Gastroesophageal sphincter (tissue), 3 donors: ENCODE measurements at regions not wholly inside any gene's neighbourhood (a gene's known extent, or its start where the extent isn't known, plus 50 kb on each side); places are given as distances from the start of the nearest gene placed in this dataset.

ENCODE experiments used
- CTCF ChIP-seq, 4 experiments: fragments of 200-600 bp in 2 of 4; fragments of 450-650 bp in 2 of 4; sonication (generic) in 1 of 4; IDR thresholded peaks; one replicate each; pipeline ENCODE4 v1.5.1; 2017 to 2019; ENCODE audit warnings: antibody characterized with exemption in 4 of 4, mild to moderate bottlenecking in 2 of 4, moderate library complexity in 2 of 4
- EP300 ChIP-seq: sonication (generic); formaldehyde crosslinking; IDR thresholded peaks from one replicate; pipeline ENCODE4 v1.6.1; 2017; ENCODE audit warnings: antibody characterized with exemption, mild to moderate bottlenecking
- POLR2A ChIP-seq, 2 donors: fragments of 450-650 bp; IDR thresholded peaks; one replicate each; pipeline ENCODE4 v1.6.1; 2017; ENCODE audit warnings: antibody characterized with exemption in 2 of 2, mild to moderate bottlenecking in 2 of 2, moderate library complexity in 1 of 2
- POLR2AphosphoS5 ChIP-seq: sonication (generic); formaldehyde crosslinking; IDR thresholded peaks from one replicate; pipeline ENCODE4 v1.6.1; 2017; ENCODE audit warnings: antibody characterized with exemption

- TF ChIP-seq CTCF (IDR thresholded peaks at IDR 0.05) (no peak), POLR2AphosphoS5 (no peak), POLR2A (IDR thresholded peaks at IDR 0.05) (no peak), EP300 (no peak)
Measured at GRCh38 chr2:106977717-106978116, 91.8 kb upstream of the ST6GAL2 start.
